ENCODE measurements at regions not wholly inside any gene's neighbourhood (a gene's known extent, or its start where the extent isn't known, plus 50 kb on each side); places are given as distances from the start of the nearest gene placed in this dataset.
A peak's percentile ranks its signal among the peaks of the same experiment; 100 is the strongest.

DNA sequence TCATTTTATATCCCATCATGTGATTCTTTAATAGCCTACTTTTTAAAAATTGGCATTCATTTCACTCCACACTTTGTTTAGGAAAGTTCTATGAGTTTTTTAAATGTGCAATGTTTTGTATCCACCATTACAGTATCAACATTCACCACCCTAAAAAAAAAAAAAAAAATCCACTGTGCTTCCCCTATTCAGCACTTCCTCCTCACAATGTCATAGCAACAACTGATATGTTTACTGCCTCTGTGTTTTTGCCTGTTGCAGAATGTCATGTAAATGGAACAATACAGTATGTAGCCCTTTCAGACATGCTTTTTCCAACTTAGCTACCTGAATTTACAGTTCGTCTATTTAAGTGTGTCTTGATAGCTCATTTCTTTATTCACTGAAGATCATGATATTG is 754.2 kb downstream of the FAM181B start:
- TF ChIP-seq GABPA (IDR thresholded peaks at IDR 0.05; ENCODE audit: low read depth): no peak
- TF ChIP-seq, protein P1, sequence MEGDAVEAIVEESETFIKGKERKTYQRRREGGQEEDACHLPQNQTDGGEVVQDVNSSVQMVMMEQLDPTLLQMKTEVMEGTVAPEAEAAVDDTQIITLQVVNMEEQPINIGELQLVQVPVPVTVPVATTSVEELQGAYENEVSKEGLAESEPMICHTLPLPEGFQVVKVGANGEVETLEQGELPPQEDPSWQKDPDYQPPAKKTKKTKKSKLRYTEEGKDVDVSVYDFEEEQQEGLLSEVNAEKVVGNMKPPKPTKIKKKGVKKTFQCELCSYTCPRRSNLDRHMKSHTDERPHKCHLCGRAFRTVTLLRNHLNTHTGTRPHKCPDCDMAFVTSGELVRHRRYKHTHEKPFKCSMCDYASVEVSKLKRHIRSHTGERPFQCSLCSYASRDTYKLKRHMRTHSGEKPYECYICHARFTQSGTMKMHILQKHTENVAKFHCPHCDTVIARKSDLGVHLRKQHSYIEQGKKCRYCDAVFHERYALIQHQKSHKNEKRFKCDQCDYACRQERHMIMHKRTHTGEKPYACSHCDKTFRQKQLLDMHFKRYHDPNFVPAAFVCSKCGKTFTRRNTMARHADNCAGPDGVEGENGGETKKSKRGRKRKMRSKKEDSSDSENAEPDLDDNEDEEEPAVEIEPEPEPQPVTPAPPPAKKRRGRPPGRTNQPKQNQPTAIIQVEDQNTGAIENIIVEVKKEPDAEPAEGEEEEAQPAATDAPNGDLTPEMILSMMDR (IDR thresholded peaks at IDR 0.05; ENCODE audit: insufficient read depth, low read length): no peak
- no peak for TF ChIP-seq POLR2AphosphoS5 (IDR thresholded peaks at IDR 0.05; ENCODE audit: low read depth)
- TF ChIP-seq, protein P2, sequence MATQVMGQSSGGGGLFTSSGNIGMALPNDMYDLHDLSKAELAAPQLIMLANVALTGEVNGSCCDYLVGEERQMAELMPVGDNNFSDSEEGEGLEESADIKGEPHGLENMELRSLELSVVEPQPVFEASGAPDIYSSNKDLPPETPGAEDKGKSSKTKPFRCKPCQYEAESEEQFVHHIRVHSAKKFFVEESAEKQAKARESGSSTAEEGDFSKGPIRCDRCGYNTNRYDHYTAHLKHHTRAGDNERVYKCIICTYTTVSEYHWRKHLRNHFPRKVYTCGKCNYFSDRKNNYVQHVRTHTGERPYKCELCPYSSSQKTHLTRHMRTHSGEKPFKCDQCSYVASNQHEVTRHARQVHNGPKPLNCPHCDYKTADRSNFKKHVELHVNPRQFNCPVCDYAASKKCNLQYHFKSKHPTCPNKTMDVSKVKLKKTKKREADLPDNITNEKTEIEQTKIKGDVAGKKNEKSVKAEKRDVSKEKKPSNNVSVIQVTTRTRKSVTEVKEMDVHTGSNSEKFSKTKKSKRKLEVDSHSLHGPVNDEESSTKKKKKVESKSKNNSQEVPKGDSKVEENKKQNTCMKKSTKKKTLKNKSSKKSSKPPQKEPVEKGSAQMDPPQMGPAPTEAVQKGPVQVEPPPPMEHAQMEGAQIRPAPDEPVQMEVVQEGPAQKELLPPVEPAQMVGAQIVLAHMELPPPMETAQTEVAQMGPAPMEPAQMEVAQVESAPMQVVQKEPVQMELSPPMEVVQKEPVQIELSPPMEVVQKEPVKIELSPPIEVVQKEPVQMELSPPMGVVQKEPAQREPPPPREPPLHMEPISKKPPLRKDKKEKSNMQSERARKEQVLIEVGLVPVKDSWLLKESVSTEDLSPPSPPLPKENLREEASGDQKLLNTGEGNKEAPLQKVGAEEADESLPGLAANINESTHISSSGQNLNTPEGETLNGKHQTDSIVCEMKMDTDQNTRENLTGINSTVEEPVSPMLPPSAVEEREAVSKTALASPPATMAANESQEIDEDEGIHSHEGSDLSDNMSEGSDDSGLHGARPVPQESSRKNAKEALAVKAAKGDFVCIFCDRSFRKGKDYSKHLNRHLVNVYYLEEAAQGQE (IDR thresholded peaks at IDR 0.05; ENCODE audit: insufficient replicate concordance, low read depth): no peak
- TF ChIP-seq SPI1 (IDR thresholded peaks at IDR 0.05; ENCODE audit: borderline replicate concordance, low read depth): peak; percentile 94

Measured in HL-60 (cell line).